ENCODE measurements at regions not wholly inside any gene's neighbourhood (a gene's known extent, or its start where the extent isn't known, plus 50 kb on each side); places are given as distances from the start of the nearest gene placed in this dataset.
A peak's percentile ranks its signal among the peaks of the same experiment; 100 is the strongest.

- TF ChIP-seq CTCF (conservative IDR thresholded peaks at IDR 0.05) (no peak), ZFX (IDR thresholded peaks at IDR 0.05) (no peak)
- H3K27ac ChIP-seq = peak overlapping the region; percentile 31; the same call in 1 of the 2 replicates
Measured at GRCh38 chr1:182181167-182181572, 119.7 kb upstream of the ZNF648 start.

GRCh38 chr1:182175361-182175931, 113.9 kb upstream of the ZNF648 start:
- TF ChIP-seq CTCF (conservative IDR thresholded peaks at IDR 0.05) (no peak), ZFX (IDR thresholded peaks at IDR 0.05) (no peak)
- no peak overlapping the region for H3K27ac ChIP-seq

- peak overlapping the region; percentile 25; the same call in 1 of the 2 replicates for H3K27ac ChIP-seq
- TF ChIP-seq CTCF (conservative IDR thresholded peaks at IDR 0.05) = no peak
- TF ChIP-seq ZFX (IDR thresholded peaks at IDR 0.05) = no peak
Measured at GRCh38 chr1:182174513-182174855, 113.0 kb upstream of the ZNF648 start.

- no peak for TF ChIP-seq ZFX (IDR thresholded peaks at IDR 0.05)
- no peak for TF ChIP-seq CTCF (conservative IDR thresholded peaks at IDR 0.05)
- H3K27ac ChIP-seq = peak overlapping the region; percentile 25; the same call in 1 of the 2 replicates
Measured at GRCh38 chr1:182173808-182174512, 112.4 kb upstream of the ZNF648 start.

GRCh38 chr1:182172699-182173098, 111.2 kb upstream of the ZNF648 start:
- no peak for TF ChIP-seq CTCF (conservative IDR thresholded peaks at IDR 0.05)
- no peak for TF ChIP-seq ZFX (IDR thresholded peaks at IDR 0.05)

GRCh38 chr1:182170891-182171461, 109.5 kb upstream of the ZNF648 start:
- no peak for TF ChIP-seq CTCF (conservative IDR thresholded peaks at IDR 0.05)
- no peak for TF ChIP-seq ZFX (IDR thresholded peaks at IDR 0.05)
- no peak overlapping the region for H3K27ac ChIP-seq

More at GRCh38 chr1:182172699-182173098, 111.2 kb upstream of the ZNF648 start:
- no peak overlapping the region for H3K27ac ChIP-seq

GRCh38 chr1:182169203-182169602, 107.7 kb upstream of the ZNF648 start:
- no peak overlapping the region for H3K27ac ChIP-seq
- TF ChIP-seq ZFX (IDR thresholded peaks at IDR 0.05) (no peak), CTCF (conservative IDR thresholded peaks at IDR 0.05) (no peak)
